ENCODE measurements at regions not wholly inside any gene's neighbourhood (a gene's known extent, or its start where the extent isn't known, plus 50 kb on each side); places are given as distances from the start of the nearest gene placed in this dataset. TPM values are rescaled to one million over a fixed set of nuclear protein-coding genes. Genes with fewer than 3 reads are reported as not detected.
"Not testable (repeated sequence)": the region's sequence is repeated elsewhere in the genome, so short reads cannot be mapped to it uniquely, and the experiment has no call there.

DNA sequence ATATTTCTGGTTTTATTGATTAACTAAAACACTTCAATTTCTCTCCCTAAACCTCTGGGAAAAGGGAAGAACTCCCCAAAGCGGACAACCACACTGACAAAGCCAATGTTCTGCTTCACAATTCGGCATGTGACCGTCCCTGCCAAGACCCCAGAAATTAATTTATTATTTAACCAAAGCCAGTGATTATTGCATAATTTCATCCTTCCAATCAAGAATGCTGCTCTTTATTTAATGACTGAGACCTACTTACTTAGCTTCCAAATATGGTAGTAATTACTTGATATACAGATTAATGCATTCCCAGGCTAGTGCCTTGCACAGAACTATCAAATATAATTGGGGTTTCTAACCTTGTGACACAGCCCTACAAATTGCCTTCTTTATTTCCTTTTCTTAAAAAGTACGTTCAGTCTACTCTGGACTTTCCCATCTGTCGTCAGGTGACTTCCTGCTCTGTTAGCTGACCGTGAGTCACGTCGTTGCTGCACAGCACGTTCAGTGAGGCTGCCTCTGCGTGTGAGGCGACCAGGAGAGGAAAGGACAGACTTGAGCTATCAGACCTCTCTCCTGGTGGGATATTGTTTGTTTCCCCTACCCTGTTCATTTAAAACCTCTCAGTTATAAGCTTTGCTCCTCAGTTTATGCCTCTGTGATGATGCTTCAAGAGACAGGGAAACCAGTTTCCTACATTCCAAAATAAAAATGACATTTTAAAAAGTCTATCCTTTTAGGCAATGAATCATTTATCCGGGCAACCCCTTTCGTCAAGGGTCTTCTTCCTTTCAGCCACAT lies 55.7 kb upstream of the TNFAIP3 start:
- no peak for DNase-seq (ENCODE audit: extremely low spot score)
- H3K4me3 ChIP-seq (ENCODE audit: low read depth, low read length) = no peak overlapping the region
- 61% methylated on average over 13 of the region's 13 CpGs for WGBS
- no peaks in the 10 kb centered on the region for H3K36me3 ChIP-seq (ENCODE audit: insufficient read depth)
- H3K4me1 ChIP-seq (ENCODE audit: insufficient read depth) = no peaks in the 10 kb centered on the region
- H3K27ac ChIP-seq (ENCODE audit: low read depth) = no peak overlapping the region

DNA sequence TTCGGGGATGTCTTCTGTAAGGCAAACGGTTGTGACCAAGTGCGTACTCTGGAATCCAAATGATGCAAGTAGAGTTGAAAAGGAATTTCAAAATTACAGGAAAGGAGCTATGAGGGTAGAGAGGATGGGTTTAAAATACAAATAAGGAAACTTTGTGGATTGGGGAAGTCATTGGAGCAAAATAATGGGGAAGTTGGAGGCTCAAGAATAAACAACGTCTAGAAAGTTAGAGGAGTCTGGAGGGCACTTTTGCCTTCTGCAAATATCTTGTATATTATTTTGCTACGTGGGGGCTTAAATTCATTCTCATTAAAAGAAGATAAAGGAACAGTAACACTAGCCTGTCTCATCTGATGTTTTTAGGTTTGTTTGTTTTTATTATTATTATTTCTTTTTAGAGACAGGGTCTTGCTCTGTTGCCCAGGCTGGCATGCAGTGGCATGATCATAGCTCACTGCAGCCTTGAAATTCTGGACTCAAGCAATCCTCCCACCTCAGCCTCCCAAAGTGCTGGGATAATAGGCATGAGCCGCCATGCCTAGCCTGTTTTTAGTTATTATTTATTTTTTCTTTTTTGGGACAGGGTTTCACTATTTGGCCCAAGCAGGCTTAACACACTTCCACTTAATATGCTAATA lies 55.0 kb upstream of the TNFAIP3 start:
- Histone ChIP-seq H3K27ac (ENCODE audit: low read depth) (no peak overlapping the region), H3K4me1 (ENCODE audit: insufficient read depth) (no peaks in the 10 kb centered on the region), H3K36me3 (ENCODE audit: insufficient read depth) (no peaks in the 10 kb centered on the region), H3K4me3 (ENCODE audit: low read depth, low read length) (no peak overlapping the region)
- WGBS = 80% methylated on average over 6 of the region's 6 CpGs
- no peak for DNase-seq (ENCODE audit: extremely low spot score)

DNA sequence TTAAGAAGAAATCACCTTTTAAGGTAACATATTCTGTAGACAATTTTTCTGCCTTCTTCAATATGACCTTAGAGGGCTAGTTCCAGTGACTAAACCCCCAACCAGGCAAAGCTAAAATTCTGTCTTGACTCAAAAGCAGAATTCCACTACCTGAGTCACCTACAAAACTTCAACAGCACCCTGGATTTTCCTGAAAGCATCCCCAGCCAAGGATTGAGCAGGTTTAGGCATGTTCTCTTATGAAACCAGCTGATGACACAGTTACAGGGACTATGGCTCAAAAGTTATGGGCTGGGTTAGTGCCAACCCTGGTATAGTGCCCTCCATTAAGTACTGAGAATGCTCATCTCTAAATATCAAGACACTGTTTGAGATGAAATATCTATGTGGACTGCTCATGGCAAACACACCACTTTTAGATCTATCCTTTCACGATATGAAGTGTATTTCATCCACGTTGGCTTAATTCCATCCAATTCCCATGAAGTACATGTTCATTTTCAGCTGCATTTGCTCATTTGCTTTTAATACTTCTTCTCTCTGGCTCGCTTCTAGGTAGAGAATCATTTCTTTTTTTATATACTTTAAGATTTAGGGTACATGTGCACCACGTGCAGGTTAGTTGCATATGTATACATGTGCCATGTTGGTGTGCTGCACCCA lies 53.6 kb upstream of the TNFAIP3 start:
- DNase-seq (ENCODE audit: extremely low spot score) = no peak
- Histone ChIP-seq H3K4me3 (ENCODE audit: low read depth, low read length) (no peak overlapping the region), H3K27ac (ENCODE audit: low read depth) (no peak overlapping the region), H3K36me3 (ENCODE audit: insufficient read depth) (no peaks in the 10 kb centered on the region), H3K4me1 (ENCODE audit: insufficient read depth) (no peaks in the 10 kb centered on the region)
- WGBS = 86% methylated on average over 4 of the region's 4 CpGs

DNA sequence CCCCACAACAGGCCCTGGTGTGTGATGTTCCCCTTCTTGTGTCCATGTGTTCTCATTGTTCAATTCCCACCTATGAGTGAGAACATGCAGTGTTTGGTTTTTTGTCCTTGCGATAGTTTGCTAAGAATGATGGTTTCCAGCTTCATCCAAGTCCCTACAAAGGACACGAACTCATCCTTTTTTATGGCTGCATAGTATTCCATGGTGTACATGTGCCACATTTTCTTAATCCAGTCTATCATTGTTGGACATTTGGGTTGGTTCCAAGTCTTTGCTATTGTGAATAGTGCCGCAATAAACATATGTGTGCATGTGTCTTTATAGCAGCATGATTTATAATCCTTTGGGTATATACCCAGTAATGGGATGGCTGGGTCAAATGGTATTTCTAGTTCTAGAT lies 53.0 kb upstream of the TNFAIP3 start:
- H3K27ac ChIP-seq (ENCODE audit: low read depth); H3K36me3 ChIP-seq (ENCODE audit: insufficient read depth); H3K4me1 ChIP-seq (ENCODE audit: insufficient read depth); DNase-seq (ENCODE audit: extremely low spot score); H3K4me3 ChIP-seq (ENCODE audit: low read depth, low read length): not testable (repeated sequence)
- WGBS = 95% methylated on average over 2 of the region's 3 CpGs

DNA sequence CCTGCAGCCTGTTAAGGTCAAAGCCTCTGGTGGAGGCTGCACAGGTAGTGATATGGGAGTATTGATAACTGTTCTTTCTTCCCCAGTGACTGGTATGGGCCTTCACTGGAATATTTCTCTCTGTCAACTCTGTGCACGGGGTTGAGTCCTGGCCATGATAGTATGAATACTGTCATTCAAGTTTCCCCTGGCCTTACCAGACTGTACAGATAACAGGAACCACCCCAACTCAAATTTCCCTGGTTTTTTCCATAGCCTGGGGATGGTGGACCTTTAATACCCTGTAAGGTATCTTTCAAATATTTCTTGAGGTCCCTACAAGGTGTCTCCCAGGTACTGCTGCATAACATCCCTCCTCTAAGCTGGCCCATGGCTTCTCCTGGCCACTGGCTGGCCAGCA lies 51.4 kb upstream of the TNFAIP3 start:
- H3K4me1 ChIP-seq (ENCODE audit: insufficient read depth) = no peaks in the 10 kb centered on the region
- no peaks in the 10 kb centered on the region for H3K36me3 ChIP-seq (ENCODE audit: insufficient read depth)
- 86% methylated on average over 1 of the region's 1 CpG for WGBS
- H3K27ac ChIP-seq (ENCODE audit: low read depth) = no peak overlapping the region
- H3K4me3 ChIP-seq (ENCODE audit: low read depth, low read length) = no peak overlapping the region
- DNase-seq (ENCODE audit: extremely low spot score) = no peak

DNA sequence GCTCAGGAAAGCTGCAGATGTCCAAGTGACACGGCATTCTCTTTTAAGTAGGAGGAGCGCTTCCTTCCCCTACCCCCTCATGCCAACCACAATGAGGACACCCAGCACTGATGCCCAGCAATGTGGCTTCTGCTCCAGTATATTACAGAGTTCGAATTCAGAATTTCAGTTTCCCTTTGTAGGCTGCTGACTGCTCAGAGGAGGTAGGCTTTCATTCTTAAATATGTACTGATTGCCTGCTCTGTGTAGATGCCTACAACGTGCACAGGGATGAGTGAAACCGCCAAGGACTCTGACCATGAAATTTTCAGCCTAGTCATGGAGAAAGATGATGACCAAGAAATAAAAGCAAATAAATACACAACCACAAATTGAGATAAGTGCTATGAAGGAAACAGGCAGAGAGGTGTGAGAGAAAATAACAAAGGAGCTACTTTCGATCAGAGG lies 50.9 kb upstream of the TNFAIP3 start:
- Histone ChIP-seq H3K4me3 (ENCODE audit: low read depth, low read length) (no peak overlapping the region), H3K36me3 (ENCODE audit: insufficient read depth) (no peaks in the 10 kb centered on the region), H3K27ac (ENCODE audit: low read depth) (no peak overlapping the region), H3K4me1 (ENCODE audit: insufficient read depth) (no peaks in the 10 kb centered on the region)
- WGBS = 66% methylated on average over 6 of the region's 6 CpGs
- DNase-seq (ENCODE audit: extremely low spot score) = no peak

DNA sequence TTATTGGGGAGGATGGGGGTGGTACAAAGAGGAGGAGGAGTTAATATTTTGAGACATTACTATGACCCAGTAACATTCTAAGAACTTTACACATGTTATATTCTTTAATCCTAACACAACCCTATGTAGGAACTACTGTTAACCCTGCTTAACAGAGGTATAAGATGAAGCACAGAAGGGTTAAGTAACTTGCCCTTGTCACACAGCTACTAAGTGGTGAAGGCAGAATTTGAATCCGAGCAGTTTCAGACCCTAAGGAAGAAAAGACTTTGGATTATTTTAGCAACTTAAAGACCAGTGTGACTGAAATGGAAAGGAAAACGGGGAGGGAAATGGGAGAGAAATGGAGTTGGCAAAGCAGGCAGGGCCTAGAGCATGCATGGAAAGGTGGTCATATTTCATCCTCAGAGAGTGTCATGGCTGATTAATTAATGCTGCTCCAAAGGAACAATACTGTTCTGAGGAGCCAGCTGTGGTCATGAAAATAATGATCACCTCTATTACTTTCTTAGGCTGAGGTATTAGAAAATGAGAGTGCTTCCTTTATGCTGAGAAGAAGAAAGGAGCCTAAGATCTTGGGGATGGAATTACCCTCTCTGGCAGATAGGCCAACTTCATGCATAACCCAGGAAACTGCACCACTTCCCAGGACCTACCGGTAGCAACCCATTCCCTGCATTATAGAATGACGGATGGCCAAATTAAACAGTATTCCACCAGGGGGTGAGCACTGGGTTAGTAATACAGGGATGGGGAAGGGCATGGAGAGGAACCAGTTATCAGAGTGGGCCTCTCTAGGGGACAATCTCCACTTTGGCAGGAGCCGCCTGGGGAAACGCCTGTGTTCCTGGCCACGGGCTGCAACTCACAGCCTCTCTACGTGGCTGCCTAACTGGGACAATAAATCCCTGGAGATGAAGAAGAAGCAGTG lies 50.1 kb upstream of the TNFAIP3 start:
- no peak overlapping the region for H3K4me3 ChIP-seq (ENCODE audit: low read depth, low read length)
- DNase-seq (ENCODE audit: extremely low spot score) = no peak
- H3K36me3 ChIP-seq (ENCODE audit: insufficient read depth) = no peaks in the 10 kb centered on the region
- no peaks in the 10 kb centered on the region for H3K4me1 ChIP-seq (ENCODE audit: insufficient read depth)
- WGBS = 84% methylated on average over 8 of the region's 8 CpGs
- no peak overlapping the region for H3K27ac ChIP-seq (ENCODE audit: low read depth)

Small RNAs in the stretch of these regions (small RNA-seq; reads per million reads assigned to genes)
- gene RF00019 = not detected
